ENCODE measurements at regions not wholly inside any gene's neighbourhood (a gene's known extent, or its start where the extent isn't known, plus 50 kb on each side); places are given as distances from the start of the nearest gene placed in this dataset.

DNA sequence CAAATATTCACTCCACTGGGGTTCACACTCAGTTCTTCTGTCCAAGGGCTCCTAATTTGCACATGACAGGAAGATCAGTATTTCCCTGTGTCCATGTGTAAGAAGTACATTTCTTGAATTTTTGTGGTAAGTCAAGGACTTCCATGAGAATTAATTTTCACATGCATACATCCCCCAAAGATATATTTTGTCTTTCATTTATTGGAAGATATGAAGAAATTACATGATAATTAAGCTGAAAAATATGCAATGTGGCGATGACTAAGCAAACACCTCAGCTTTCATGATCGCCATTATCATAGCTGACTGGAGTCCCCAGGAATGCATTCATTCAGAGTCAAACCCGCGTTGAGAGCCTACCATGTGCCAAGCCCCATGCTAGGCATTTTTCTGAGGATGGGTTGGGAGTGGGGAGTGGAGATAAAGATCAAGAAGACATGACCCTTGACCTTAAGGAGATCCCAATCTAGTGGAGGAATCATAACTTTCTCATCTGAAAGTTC lies 104.6 kb upstream of the F3 start:
- DNase-seq (ENCODE audit: low read depth, low spot score): peak; percentile 88

DNA sequence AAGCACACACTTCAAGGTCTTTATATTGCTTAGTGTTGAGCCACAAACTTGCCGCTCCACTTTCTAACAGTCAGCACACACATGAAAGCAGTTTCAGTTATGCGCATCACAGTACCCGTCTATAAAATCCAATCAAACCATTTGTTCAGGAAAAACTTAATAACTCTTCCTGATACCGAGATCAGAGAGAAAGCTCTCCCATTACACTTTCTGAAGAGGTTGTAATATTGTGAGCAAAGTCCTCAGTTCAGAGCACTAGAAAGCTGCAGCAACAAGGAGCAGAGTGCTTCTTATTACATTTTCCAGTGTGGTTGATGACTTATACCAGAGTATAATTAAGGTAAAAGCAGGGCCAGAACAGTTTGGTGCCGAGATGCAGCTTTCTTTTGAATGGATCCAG lies 102.8 kb upstream of the F3 start:
- DNase-seq (ENCODE audit: low read depth, low spot score): no peak

DNA sequence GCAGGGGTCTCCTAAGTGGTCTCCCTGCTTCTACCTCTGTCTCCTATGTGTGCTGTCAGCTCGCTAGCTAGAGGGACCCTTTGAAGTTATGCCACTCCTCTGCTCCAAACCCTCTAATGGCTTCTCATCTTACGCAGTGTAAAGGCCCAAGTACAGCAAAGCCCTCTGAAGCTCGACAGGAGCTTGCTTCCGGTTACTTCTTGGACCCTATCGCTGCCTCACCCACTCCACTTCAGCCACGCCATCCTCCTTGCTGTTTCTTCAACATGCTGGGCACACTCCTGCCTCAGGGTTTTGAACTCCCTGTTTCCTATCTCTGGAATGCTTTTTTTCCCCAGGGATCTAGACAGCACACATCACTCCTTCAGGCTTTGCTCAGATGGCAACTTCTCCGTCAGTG lies 102.3 kb upstream of the F3 start:
- no peak for DNase-seq (ENCODE audit: low read depth, low spot score)

DNA sequence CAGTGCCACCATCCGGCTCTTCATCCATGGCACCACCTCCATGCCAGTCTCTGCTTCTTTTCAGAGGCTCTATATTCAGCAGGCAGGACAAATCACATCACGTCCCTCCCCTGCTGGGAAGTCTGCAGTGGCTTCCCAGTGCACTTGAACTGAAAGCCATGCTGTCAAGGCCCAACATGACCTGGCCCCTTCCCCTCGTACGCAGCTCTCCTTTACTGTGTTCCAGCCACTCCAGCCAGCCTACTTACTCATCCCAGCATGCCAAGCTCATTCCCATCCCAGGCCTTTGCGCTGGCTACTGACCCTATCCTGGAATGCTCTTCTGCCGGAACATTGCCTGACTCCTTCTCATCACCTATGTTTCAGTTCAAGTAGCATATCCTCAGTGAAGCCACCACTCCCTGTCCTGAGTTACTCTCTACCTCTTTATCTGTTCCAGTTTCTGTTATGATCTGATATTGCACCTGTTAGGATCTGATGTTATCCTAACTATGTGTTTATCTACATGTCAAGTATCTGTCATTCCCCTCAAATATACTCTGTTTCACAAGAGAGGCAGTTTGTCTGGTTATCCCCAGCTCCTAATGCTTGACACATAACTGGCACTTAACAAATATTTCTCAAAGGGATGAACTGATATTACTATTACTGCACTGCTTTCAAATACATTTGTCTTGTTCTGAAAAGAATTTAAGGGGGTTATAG lies 101.2 kb upstream of the F3 start:
- DNase-seq (ENCODE audit: low read depth, low spot score): no peak

DNA sequence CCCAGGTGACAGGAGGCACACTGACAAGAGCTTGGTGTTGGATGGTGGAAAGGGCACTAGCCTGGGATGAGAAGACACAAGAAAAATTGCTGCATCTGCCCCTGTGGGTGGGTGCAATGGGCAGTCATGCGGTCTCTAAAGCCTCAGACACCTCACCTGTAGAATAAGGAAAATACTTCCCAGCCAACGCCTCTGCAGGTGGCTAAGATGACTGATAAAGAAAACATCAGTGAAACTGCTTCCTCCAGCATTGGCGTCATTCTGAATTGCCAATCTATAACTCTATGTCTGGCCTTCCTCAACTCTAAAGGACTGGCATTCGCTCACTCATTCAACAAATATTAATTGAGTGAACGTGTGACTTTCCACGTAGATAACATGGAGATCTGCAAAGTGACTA lies 100.4 kb upstream of the F3 start:
- DNase-seq (ENCODE audit: low read depth, low spot score): no peak

DNA sequence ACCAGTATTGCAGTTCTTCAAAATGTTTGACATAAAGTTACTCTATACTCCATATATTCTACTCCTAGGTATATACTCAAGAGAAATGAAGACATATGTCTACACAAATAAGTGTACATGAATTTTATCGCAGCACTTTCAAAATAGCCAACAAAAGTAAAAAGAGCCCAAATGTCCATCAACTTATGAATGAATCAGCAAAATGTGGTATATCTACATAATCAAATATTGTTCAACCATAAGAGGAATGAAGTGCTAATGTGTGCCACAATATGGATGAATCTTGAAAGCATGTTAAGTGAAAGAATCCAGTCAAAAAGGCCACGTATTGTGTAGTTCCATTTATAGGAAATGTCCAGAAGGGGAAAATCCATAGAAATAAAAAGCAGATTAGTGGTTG lies 98.6 kb upstream of the F3 start:
- DNase-seq (ENCODE audit: low read depth, low spot score): no peak

DNA sequence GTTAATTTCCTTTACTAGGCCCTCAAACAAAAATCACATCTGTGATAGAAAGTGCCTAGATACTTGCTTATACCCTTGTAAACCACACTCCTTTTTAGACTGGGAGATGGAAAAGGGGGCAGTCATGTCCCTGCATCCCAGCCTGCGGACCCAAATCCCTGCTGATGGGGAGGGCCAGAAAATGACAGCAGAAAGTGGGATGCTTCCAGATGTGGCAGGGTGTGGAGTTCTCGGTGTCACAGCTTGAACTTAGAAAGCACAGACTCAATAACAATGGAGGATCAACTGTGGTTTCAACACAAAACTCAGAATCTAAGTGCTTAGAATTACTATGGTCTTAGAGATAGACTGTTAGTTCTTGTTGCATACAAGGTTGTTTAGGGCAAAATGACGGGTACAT lies 95.6 kb upstream of the F3 start:
- no peak for DNase-seq (ENCODE audit: low read depth, low spot score)

DNA sequence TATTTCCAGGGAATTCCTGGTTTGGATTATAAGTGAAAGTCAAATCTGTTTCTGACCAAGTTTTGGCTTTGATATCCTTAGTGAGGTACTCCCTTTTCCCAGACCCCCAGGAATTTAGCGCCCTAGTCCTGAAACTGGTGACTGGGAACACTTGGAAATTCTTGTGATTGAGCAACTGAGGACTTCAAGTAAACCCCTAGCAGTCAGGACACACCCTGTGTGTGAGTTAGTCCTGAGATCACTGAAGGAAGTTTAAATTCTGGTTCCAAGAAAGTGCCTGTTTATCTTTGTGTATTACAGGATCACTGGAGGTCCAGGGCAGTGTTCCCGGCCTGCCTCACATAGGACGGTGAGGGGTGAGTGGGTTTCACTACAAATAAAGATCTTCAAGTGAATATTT lies 95.1 kb upstream of the F3 start:
- no peak for DNase-seq (ENCODE audit: low read depth, low spot score)

DNA sequence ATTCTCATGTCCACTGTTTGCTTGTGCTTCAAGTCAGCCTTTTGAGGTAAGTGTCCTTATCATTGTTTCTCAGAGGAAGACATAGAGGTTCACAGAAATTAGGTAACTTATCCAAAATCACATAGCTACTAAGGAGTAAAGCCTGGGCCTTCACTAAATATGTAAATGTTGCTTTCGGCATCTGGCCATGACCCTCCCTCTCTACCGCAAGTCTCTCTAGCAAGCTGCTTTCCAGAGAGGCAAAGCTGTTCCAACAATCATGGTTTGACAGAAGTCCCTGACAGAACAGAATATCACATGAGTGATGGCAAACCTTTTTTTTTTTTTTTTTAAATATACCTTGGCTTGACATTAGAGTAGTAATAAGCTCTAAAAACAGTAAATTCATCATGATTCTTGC lies 94.5 kb upstream of the F3 start:
- DNase-seq (ENCODE audit: low read depth, low spot score): no peak

DNA sequence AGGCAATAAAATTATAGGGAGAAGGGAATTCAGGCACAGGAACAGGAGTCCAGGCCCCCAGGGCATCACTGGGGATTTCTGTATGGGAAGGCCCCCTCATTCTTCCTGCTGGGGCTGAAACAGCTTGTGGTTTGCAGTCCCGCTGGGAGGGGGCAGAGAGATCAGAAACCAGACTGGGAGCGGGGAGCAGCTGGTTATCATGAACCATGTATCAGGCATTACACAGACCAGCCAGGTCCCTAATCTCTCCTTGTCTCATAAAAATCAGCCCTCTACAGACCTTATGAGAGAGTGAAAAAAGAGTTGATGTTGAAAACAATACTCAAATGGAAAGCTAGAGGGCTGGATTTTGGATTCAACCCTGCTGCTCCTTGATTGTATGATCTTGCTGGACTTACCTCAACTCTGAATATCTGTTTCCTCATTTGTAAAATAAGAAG lies 93.4 kb upstream of the F3 start:
- no peak for DNase-seq (ENCODE audit: low read depth, low spot score)

DNA sequence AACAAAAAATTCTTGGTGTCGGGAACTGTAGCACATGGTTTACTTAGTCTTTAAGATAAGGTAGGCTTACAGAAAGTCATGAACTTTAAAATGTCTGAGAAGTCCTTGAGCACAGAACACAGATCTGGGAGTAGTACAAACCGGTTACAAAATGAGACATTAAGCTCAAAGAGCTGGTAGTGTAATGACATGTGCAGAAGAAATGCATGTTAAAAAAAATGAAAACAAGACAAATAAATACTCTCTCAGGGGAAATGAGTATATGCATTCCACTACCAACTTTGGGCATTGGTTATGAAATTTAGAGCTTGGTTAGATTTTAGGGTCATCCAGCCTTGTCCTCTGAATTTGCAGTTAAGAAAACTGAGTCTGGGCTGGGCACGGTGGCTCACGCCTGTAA lies 91.5 kb upstream of the F3 start:
- no peak for DNase-seq (ENCODE audit: low read depth, low spot score)

DNA sequence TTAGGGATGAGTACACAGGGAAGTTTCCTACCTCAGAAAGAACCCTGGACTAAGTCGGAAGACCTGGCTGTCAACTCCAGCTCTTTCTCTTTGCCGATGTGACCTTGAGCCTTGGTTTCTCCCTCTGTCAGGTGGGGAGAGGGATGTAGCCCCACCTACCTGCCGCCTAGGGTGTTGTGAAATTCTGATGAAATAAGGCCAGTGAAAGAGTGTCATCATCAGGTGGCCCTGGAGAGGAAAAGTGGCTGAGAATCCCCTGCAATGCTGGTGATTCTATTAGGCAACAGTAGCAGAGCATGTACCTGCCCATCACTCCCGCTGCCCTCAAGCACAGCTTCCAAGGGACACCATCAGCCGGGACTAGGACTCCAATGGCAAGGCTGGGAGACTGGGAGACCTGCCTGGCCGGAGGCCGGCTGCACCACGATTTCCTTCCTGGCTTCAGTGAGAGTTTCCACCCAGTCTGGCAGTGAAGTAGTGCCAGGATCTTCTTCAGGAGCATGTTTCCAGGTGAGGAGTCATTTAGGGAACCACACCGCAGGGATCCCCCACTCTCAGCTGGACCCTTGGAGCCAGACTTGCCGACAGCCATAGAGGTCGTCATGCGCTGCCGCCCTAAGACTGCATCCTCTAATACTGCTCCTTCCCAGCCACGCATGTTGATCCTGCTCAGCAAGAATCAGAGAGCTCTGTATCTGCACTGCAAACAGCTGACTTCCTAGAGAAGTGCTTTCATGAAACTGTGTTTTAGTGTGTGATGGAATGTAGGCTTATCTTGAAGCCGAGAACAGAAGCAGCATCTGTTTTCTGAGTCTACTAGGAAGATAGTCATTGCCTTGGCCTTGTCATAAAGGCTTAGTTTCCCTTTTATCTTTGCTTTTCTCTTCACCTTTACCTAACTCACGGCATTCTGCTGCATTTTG lies 88.0 kb upstream of the F3 start:
- no peak for DNase-seq (ENCODE audit: low read depth, low spot score)

DNA sequence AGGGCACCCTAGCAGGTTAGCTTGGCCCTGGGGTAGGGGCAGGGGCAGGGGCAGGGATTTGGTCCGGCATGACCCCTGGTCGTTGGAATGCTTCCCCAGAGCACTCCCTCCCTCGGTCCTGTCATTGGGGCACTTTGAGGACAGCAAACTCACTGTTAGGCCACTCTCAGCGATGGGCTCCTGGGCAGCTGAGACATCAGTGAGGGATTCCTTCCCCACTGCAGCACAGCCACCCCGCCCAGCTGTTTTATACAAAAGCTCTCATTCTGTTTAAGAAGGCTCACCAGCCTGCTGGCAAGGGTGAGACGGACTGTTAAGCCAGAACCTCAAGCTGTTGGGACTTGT lies 86.9 kb upstream of the F3 start:
- no peak for DNase-seq (ENCODE audit: low read depth, low spot score)

DNA sequence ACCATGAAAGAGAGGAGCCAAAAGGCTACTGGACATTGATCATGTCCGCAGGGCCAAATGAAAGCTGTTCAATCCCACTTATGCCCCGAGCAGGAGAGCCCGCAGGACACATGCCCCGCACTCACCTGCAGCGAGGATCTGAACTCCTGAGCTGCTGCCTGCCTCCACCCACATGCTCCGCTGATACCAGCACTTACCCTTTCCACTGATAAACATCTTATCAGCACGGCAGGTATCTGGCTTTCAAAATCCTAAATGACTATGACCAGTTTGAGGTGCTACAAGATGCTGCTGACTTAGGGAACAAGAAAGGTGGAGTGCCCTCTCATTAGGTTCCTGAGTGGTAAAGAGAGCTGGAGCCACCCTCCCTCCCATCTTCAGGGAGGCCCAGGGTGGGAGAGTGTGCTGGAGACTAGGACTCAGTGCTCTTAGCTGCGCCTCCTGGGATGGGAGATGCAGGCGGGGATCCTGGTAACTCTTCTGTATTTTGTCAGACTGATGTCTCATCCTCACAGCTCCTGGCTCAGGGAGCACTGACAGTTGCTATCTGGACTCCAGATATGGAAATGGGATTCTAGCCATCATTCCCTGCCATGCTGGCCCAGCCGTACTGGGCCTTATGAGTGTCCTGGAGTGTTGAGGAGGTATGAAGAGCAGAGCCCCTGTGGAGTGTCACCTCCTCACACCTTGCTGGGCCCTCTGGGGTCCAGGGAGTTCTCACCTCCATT lies 86.4 kb upstream of the F3 start:
- no peak for DNase-seq (ENCODE audit: low read depth, low spot score)

DNA sequence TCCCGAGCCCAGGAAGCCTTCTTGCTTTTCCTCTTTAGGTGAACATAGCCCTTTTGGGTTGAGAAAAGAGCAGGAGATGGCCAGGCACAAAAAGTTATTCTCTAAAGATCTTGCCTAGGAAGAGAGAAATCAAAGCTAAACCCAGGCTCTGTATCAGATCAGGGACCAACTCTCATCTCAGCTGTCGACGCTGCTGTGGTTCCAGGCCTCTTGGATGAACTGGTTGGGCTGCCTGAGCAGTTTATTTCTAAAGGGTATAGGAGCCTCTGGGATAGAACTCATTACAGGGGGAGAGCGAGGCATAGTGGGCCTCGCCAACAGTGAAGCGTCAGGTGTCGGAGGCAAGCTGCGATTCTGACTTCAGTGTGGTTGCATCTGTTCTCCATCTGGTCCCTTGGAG lies 82.6 kb upstream of the F3 start:
- no peak for DNase-seq (ENCODE audit: low read depth, low spot score)

DNA sequence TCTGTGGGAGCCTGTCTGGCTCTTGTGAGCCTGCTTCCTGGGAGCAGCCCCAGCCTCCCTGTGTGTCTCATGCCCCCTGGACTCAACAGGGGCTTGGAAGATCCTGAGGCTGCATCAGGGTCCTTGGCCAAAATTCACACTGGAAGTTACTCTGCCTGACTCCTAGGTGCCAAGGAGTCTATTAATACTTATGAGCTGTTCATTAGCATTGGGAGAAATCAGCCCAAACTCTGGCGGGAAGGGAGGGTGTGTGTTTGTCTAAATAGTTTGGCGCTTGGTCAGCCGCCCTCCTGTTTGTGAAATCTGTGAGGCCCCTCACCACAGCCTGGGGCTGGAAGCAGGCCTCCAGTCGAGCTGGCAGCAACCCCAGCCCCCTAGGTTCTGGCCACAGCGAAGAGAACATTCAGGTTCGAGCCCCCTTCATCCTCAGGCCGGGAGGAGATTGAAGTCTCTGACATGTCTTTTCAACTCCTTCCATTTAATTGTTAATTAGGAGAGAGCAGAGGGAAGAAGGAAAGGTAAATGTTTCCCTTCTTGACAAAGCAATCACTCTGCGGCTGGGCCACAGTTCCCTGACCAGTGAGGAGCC lies 82.1 kb upstream of the F3 start:
- peak; percentile 97 for DNase-seq (ENCODE audit: low read depth, low spot score)

DNA sequence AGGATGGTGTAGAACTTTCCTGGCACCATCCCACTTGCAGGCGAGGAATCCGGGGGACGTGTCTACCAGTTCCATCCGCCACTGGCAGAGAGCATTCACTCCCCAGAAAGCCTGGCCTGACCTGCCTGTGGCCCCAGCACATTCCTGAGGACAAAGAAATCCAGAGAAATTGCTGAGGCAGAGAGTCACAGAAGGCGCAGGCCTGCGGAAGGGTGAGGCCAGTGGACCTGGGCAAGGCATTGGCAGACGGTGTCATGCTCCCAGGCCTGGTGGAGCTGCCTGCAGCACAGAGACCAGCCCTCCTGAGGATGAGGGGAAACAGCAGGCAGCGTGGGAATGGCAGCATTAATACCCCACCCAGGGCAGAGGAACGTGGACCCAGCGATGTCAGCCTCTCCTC lies 81.2 kb upstream of the F3 start:
- peak; percentile 96 for DNase-seq (ENCODE audit: low read depth, low spot score)

DNA sequence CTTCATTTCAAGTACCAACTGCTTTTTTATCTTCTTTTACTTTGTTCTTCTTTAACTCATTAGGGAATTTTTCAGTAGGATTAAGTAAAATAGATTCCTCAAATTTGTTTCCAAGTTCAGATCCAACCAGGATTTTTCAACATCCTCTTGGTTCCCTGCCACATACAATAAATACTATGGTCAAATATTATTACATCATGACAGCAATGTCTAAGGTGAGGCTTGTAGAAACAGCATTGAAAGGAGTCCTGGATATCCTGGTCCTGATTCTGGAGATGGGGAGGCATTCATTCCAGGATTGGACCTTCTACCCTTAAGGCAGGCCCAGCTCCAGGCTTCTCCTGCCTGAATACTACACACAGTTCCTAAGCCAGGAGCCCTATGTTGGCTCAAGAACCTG lies 80.2 kb upstream of the F3 start:
- no peak for DNase-seq (ENCODE audit: low read depth, low spot score)

DNA sequence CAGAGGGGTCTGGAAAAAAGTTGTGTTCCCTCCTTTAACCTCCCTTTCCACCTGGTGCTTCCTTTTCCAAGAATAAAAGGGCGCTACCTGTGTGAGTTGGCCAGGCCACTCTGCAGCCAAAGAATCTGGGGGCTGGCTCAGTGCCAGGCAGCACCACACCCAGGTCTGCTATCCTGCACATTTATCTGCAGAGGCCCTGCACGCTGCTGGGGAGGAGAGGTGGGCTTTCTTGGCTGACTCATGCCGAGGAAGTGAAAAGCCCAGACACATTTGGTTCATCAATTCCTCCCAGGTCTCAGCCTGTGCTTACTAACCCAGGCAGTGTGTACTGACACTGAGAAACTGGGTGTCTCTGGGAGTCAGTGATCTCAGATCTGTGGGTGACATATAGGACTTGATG lies 79.8 kb upstream of the F3 start:
- peak; percentile 55 for DNase-seq (ENCODE audit: low read depth, low spot score)

DNA sequence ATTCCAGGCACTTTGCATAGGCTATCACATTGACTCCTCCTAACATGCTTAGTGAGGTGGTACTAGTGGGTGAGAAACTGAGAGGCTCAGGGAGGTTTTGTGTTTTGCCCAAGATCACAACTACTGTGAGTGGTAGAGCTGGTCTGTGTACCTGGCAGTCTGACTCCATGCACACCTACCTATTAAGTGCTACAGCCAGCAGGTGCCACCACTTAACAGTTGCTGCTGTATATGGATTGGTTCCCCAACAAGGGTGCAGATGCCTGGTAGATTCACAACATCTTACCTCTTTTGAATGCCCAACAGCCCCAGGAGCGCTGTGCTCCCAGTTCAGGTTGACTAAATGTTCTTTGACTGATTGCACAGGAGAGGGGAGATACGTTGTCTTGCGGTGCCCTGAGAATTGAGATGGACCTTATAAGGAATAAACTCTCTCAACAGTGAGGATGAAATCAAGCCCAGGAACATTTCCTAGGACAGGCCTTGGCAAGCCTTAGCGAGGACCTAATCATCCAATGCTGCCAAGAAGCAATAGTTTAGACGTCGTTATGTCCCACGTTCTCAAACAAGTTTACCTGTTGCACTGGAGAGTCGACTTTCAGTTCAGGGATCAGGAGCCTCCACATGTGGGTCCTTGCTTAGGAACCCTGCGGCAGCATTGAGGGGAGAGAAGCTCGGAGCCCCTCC lies 78.9 kb upstream of the F3 start:
- no peak for DNase-seq (ENCODE audit: low read depth, low spot score)

DNA sequence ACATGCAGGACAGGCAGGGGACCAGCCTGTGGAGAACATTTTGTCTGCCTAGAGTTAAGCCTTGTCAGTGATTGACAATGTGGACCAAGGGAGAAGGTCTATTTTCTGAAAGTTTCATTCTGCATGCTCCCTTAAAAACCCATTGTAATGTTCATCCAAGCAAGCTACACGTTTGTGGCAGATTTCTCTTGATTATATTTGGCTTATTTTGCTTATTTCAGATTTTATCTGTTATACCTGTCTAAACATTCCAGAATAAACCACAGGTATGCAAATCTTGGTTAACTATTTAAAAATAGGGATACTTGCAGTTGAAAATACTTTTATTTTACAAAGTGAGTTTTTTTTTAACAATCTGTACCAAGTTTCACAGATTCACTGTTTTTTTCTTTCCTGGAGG lies 78.2 kb upstream of the F3 start:
- no peak for DNase-seq (ENCODE audit: low read depth, low spot score)
